Activated naive CD8-positive, alpha-beta T cell treated with anti-CD3 and anti-CD28 coated beads for 36 hours (primary cell): ENCODE measurements at regions not wholly inside any gene's neighbourhood (a gene's known extent, or its start where the extent isn't known, plus 50 kb on each side); places are given as distances from the start of the nearest gene placed in this dataset.
"Not testable (repeated sequence)": the region's sequence is repeated elsewhere in the genome, so short reads cannot be mapped to it uniquely, and the experiment has no call there.

Source experiments
- DNase-seq: peaks from one replicate; pipeline ENCODE4 v3.0.0; 2021
- H3K27ac Mint-ChIP-seq: one replicate; pipeline ENCODE4 v1.8.0; 2022; ENCODE audit warnings: mild to moderate bottlenecking, moderate library complexity, mixed read lengths
- H3K27me3 Mint-ChIP-seq: one replicate; pipeline ENCODE4 v1.8.0; 2022; ENCODE audit warnings: mild to moderate bottlenecking, mixed read lengths
- H3K36me3 Mint-ChIP-seq: one replicate; pipeline ENCODE4 v1.8.0; 2021; ENCODE audit warnings: mild to moderate bottlenecking, mixed read lengths
- H3K4me1 Mint-ChIP-seq: one replicate; pipeline ENCODE4 v1.8.0; 2021; ENCODE audit warnings: mixed read lengths
- H3K4me3 Mint-ChIP-seq: one replicate; pipeline ENCODE4 v1.8.0; 2022; ENCODE audit warnings: mild to moderate bottlenecking, moderate library complexity, mixed read lengths
- H3K9me3 Mint-ChIP-seq: one replicate; pipeline ENCODE4 v1.8.0; 2022; ENCODE audit warnings: mixed read lengths

DNA sequence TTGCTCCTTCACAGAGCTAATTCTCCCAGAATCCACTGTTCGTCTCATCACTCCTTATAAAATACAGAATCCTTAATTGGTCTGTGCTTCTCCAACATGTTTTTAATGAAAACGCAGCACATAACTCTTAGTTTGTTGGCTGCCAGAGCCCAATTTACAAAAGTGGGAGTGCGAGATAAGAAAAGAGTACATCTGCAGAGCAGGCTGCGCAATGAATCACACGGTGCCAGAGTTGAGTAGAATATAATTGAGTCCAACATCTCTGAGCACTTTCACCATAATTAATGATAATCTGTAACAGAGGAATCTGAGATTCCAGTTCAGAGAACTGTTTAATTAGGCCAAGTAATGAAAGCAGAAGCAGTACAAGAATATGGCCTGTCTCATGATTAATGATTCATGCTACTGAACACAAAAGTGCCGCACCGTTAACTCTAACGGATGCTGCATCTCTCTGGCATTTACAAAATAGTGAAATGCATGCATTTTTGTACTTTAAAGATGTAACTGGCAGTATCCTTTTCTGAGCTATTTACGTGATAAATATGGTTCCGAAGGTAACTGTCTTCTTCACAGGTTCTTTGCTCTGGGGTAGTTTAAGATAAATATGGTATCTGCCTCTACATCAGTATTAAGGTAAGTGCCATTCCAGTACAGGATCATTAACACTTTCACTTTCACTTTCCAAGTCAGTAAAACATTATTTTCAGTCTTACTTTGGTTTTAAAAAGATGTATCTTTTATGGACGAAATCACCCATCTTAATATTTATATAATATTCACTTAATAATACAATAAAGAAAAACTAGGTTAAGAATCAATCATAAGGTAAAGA, 785.6 kb downstream of the NR4A2 start:
- H3K9me3 Mint-ChIP-seq, result peaks cover 4% of the 10 kb centered on the region
- peaks cover 2% of the 10 kb centered on the region for H3K4me1 Mint-ChIP-seq
- no peak overlapping the region for H3K4me3 Mint-ChIP-seq
- H3K36me3 Mint-ChIP-seq, result no peaks in the 10 kb centered on the region
- DNase-seq, result no peak
- no peak overlapping the region for H3K27ac Mint-ChIP-seq
- no peaks in the 10 kb centered on the region for H3K27me3 Mint-ChIP-seq

DNA sequence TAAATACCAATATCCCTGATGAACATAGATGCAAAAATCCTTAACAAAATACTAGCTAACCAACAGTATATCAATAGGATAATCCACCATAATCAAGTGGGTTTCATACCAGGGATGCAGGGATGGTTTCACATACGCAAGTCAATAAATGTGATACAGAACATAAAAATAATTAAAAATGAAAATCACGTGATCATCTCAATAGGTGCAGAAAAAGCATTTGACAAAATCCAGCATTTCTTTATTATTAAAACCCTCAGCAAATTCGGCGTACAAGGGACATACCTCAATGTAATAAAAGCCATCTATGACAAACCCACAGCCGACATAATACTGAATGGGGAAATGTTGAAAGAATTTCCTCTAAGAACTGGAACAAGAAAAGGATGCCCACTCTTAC, 793.5 kb downstream of the NR4A2 start:
- not testable (repeated sequence) for H3K9me3 Mint-ChIP-seq, H3K27ac Mint-ChIP-seq

DNA sequence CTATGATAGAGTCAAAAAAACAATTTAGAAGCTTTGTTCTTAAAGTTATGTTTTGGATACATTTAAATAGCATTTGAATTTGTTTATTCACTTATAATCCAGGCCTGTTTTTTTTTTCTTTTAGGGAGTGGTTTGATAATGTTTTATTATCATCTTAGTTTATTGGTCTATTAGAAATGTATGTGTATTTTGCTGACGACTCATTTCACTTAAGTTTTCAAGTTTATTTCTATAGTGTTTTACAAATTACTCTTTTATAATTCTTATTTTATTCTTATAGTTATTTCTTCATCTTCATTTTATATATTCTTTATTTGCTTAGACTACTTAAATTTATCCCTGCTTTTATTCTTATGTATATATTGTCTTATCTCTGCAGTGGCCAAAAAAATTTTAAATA, 804.5 kb downstream of the NR4A2 start:
- Mint-ChIP-seq H3K27ac (no peak overlapping the region), H3K27me3 (no peaks in the 10 kb centered on the region), H3K9me3 (no peaks in the 10 kb centered on the region), H3K4me1 (no peaks in the 10 kb centered on the region), H3K4me3 (no peak overlapping the region), H3K36me3 (no peaks in the 10 kb centered on the region)
- DNase-seq, result no peak

More for the DNA sequence above, 793.5 kb downstream of the NR4A2 start:
- not testable (repeated sequence) for DNase-seq, H3K4me1 Mint-ChIP-seq, H3K4me3 Mint-ChIP-seq, H3K27me3 Mint-ChIP-seq, H3K36me3 Mint-ChIP-seq

DNA sequence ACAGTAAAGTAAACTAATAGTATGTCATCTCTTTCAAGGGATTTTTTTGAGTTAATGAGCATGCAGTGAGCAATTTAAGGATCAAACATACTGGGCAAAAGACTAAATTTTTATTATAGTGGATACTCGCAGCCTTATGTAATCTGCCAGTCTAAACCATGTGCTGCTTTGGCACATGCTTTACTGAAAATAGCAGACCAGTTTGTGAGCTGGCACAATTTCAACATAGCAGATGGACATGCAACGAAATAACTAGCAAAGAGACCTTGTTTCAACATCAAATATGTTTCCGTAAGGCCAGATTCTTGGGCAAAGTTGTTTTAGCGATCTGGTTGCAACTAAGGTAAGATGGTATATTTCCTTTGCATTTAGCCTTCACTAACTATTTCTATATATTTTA, 807.3 kb downstream of the NR4A2 start:
- Mint-ChIP-seq H3K4me1 (no peaks in the 10 kb centered on the region), H3K36me3 (no peaks in the 10 kb centered on the region), H3K9me3 (no peaks in the 10 kb centered on the region), H3K27ac (no peak overlapping the region), H3K27me3 (no peaks in the 10 kb centered on the region), H3K4me3 (no peak overlapping the region)
- DNase-seq, result no peak

DNA sequence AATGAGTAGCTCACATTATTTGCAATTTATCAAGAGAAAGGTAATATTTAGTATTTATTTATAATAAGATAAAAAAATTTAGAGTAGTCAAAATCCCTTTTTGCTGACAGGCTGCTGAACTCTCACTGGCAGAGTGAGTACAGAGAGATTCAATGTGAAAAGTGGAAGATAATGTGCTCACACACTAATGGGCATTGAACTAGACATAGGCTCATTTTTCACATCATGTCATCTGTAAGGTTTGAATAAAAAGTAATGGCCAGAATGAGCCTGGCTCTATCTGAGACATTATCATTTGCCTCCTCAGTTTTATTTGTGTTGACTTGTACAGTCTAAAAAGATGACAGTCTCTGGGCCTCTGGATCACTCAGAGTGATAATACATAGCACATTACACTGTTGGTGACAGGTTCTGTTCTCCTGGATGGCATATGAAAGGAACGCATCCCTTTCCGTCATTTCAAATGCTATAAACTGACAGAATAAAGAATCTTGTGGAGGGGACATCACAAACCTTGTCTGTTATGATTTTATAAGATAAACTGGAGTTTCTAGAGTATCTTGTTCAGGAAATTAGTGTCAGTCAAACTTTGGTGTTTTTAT, 812.9 kb downstream of the NR4A2 start:
- Mint-ChIP-seq H3K36me3 (no peaks in the 10 kb centered on the region), H3K4me3 (no peak overlapping the region), H3K27ac (no peak overlapping the region), H3K9me3 (no peaks in the 10 kb centered on the region), H3K4me1 (no peaks in the 10 kb centered on the region), H3K27me3 (no peaks in the 10 kb centered on the region)
- no peak for DNase-seq

DNA sequence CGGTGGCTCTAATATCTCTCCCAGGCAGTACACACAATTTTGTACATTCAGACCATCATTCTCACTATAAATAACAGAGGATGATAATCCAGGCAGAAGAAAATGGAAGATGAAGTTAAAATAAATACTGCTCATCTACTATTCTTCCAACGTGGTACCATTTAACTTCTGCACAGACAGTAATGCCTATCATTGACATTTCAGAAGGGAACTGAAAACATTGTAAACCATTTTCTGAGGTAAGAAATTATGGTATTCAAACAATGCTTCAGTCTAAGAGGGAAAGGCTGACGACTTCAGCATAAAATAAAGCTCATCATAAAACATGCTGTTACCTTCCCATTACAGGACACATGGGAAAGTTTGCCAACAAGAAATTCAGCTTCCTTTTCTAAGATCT, 814.4 kb downstream of the NR4A2 start:
- H3K9me3 Mint-ChIP-seq, result no peaks in the 10 kb centered on the region
- no peaks in the 10 kb centered on the region for H3K4me1 Mint-ChIP-seq
- no peak for DNase-seq
- H3K27me3 Mint-ChIP-seq, result no peaks in the 10 kb centered on the region
- H3K27ac Mint-ChIP-seq, result no peak overlapping the region
- no peaks in the 10 kb centered on the region for H3K36me3 Mint-ChIP-seq
- no peak overlapping the region for H3K4me3 Mint-ChIP-seq

DNA sequence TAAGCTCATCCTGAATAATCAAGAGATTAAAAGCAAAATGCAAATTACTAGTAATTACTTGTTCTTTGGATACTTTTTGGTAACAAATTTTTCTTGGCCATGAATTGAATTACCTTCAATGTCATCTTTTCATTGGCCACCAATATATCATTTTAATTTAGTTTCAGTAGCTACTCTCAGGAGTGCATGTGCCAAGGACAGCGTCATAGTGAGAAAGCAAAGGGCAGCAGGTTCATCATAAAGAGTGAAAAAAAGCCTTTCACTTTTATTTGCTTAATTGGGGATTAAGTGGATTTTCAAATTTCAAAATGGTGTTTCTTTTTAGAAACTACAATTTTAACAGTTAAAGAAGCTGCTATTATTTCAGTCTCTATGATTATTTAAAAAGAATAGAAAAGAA, 815.2 kb downstream of the NR4A2 start:
- Mint-ChIP-seq H3K4me3 (no peak overlapping the region), H3K27me3 (no peaks in the 10 kb centered on the region), H3K27ac (no peak overlapping the region), H3K4me1 (no peaks in the 10 kb centered on the region), H3K9me3 (no peaks in the 10 kb centered on the region), H3K36me3 (no peaks in the 10 kb centered on the region)
- no peak for DNase-seq

DNA sequence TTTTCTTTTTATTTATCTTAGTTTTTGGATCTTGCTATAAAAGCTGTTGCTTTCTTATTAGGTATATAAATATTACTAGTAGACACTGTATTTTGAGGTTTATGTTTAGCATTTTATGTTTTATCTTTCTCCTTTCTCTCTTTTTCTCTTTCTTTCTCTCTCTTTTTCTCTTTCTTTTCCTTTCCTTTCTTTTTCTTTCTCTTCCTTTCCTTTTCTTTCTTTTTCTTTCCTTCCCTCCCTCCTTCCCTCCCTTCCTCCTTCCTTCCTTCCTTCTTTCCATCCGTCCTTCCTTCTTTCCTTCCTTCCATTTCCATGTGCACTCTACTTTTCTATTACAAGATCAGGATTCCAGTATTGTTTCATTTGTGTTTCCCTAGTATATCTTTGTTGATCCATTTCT, 814.8 kb downstream of the KCNJ3 start:
- no peak overlapping the region for H3K4me3 Mint-ChIP-seq
- H3K27me3 Mint-ChIP-seq, result no peaks in the 10 kb centered on the region
- no peak for DNase-seq
- no peaks in the 10 kb centered on the region for H3K4me1 Mint-ChIP-seq
- no peaks in the 10 kb centered on the region for H3K36me3 Mint-ChIP-seq
- no peaks in the 10 kb centered on the region for H3K9me3 Mint-ChIP-seq
- no peak overlapping the region for H3K27ac Mint-ChIP-seq

DNA sequence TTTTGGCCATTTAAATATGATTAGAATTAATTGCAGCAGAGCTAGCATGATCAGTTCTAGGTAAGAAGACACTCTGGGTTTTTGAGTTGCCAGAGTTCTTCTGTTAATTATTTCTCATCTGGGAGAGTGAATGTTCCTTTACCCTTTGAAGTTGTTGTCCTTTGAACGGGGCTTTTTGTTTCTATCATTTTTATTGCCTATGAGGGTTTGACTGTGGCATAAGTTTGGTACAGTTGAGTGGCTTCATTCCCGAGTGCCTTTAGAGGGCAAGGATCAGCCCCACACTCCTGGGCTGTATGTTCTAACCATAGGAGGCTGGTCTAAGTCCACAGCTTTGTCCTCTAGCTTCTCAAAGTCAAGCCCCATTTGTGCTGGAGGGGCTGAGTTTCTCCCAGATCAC, 804.3 kb downstream of the KCNJ3 start:
- Mint-ChIP-seq H3K27ac (no peak overlapping the region), H3K9me3 (peaks cover 4% of the 10 kb centered on the region), H3K4me3 (no peak overlapping the region)

DNA sequence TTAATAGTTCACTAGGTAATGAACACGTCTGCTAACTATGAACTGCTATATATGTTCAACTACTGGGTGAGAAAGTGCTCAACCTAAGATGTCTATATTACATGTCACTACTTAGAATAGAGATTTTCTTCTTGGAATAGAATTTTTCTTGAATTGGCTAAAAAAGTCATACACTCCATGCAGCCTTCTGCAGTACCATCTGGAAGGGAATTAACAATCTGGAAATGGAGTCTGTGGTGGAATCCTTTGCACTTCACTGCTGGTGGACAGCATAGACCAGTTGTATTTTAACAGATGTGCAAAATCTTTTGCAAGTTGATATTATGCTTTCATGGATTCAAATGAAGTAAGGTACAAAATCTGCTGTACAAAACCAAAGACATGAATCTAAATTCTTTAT, 799.6 kb downstream of the KCNJ3 start:
- no peak overlapping the region for H3K27ac Mint-ChIP-seq
- H3K4me1 Mint-ChIP-seq, result no peaks in the 10 kb centered on the region
- H3K4me3 Mint-ChIP-seq, result no peak overlapping the region
- DNase-seq, result no peak
- no peaks in the 10 kb centered on the region for H3K27me3 Mint-ChIP-seq
- H3K36me3 Mint-ChIP-seq, result no peaks in the 10 kb centered on the region
- H3K9me3 Mint-ChIP-seq, result peaks cover 7% of the 10 kb centered on the region

More for the DNA sequence above, 804.3 kb downstream of the KCNJ3 start:
- H3K27me3 Mint-ChIP-seq, result no peaks in the 10 kb centered on the region
- no peaks in the 10 kb centered on the region for H3K36me3 Mint-ChIP-seq
- DNase-seq, result no peak
- no peaks in the 10 kb centered on the region for H3K4me1 Mint-ChIP-seq

DNA sequence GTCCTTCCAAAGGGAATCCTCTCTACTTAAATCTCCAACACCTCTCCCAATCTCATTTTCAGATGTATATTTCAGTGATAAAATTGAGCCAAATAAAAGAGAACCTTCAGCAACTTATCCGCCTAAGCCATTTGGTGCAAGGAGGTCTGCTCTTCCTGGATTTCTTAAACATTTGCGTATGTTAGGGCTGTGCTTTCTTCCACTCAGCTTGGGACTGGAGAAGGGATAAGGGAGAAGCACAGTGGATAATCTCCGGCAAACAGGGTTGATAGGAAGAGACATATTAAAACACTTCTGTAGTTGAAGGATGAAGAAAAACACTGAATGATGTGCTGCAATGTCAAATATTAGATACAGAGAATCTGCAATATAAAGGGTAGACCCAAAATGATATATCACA, 796.2 kb downstream of the KCNJ3 start:
- Mint-ChIP-seq H3K27ac (no peak overlapping the region), H3K27me3 (no peaks in the 10 kb centered on the region), H3K4me1 (no peaks in the 10 kb centered on the region), H3K9me3 (peaks cover 5% of the 10 kb centered on the region), H3K36me3 (no peaks in the 10 kb centered on the region), H3K4me3 (no peak overlapping the region)
- no peak for DNase-seq

DNA sequence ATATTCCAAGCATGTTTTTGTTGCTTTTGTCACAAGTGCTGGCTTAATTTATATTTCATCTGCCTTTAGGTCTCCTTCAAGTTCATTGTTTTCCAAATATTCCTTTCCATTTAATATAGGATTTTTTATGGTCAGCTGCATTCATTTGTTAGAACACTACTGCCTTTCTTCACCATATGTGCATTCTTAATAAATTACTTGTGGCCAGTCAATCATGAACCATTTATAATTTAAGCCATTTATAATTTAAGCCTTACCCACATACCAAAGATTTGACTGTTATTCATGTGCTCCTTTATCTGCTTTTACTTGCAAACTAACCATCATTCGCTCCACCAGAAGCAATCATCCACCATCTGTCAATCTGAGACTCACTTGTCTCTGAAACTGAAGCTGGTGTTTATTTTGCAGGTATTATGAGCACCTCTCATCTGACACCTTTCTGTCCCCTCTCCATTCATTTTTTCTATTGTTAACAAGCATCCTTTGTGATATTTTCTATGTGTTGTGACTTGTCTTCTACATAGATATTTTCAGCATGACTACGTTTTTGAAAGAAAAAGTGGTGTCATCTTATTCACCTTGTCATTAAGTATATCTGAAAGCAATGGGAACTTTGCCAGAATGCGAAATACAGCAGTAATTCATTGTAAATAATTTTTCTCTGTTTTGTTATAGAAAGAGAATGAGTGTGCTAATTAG, 786.8 kb downstream of the KCNJ3 start:
- no peaks in the 10 kb centered on the region for H3K9me3 Mint-ChIP-seq
- no peak overlapping the region for H3K27ac Mint-ChIP-seq
- no peaks in the 10 kb centered on the region for H3K27me3 Mint-ChIP-seq
- H3K4me1 Mint-ChIP-seq, result no peaks in the 10 kb centered on the region
- H3K36me3 Mint-ChIP-seq, result no peaks in the 10 kb centered on the region
- DNase-seq, result no peak
- no peak overlapping the region for H3K4me3 Mint-ChIP-seq

DNA sequence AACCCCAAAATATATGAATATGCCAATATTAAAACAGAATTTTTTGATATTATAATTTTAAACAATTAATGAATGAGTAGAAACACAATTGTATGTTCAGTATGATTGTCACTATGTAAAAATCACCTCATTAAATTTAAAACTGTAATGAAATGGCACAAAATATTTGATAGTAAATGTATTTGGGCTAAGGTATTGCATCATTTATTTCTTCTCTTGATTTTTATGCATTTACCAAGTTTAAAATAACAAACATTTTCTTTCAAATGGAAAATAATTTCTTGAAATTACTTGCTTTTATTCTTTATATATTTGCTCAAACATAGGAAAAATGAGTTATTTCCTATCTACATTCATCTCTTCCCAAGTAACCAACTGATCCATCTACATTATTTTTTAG, 782.6 kb downstream of the KCNJ3 start:
- DNase-seq, result no peak
- H3K27me3 Mint-ChIP-seq, result no peaks in the 10 kb centered on the region
- H3K27ac Mint-ChIP-seq, result no peak overlapping the region
- H3K4me1 Mint-ChIP-seq, result no peaks in the 10 kb centered on the region
- no peaks in the 10 kb centered on the region for H3K36me3 Mint-ChIP-seq
- H3K4me3 Mint-ChIP-seq, result no peak overlapping the region
- H3K9me3 Mint-ChIP-seq, result peaks cover 7% of the 10 kb centered on the region

DNA sequence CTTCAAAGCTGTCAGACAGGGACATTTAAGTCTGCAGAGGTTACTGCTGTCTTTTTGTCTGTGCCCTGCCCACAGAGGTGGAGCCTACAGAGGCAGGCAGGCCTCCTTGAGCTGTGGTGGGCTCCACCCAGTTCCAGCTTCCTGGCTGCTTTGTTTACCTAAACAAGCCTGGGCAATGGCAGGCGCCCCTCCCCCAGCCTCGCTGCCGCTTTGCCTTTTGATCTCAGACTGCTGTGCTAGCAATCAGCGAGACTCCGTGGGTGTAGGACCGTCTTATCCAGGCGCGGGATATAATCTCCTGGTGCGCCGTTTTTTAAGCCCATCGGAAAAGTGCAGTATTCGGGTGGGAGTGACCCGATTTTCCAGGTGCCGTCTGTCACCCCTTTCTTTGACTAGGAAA, 773.5 kb downstream of the KCNJ3 start:
- H3K27me3 Mint-ChIP-seq, H3K36me3 Mint-ChIP-seq, H3K27ac Mint-ChIP-seq, H3K4me3 Mint-ChIP-seq, H3K9me3 Mint-ChIP-seq, DNase-seq, H3K4me1 Mint-ChIP-seq: not testable (repeated sequence)

DNA sequence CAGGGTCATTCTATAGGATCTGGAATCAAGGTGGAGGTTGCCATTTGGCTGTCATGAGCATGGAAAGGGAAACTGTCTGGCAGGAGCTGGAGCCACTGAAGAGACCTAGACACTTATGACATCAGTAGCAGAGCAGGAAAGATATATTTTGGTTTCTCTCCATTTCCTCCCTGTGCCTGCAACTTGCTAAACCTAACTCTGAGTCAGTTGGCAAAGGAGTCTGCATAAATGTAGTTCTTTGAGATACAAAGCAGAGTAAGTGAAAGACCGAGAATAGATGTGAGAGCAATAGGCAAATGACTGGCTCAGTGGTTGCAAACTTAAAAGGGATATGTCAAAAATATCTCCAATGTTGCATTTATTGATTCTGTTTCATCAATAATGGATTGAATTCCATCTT, 757.7 kb downstream of the KCNJ3 start:
- no peak for DNase-seq
- H3K9me3 Mint-ChIP-seq, result no peaks in the 10 kb centered on the region
- H3K27ac Mint-ChIP-seq, result no peak overlapping the region
- no peaks in the 10 kb centered on the region for H3K27me3 Mint-ChIP-seq
- no peak overlapping the region for H3K4me3 Mint-ChIP-seq
- no peaks in the 10 kb centered on the region for H3K4me1 Mint-ChIP-seq
- no peaks in the 10 kb centered on the region for H3K36me3 Mint-ChIP-seq
